ENCODE measurements at regions not wholly inside any gene's neighbourhood (a gene's known extent, or its start where the extent isn't known, plus 50 kb on each side); places are given as distances from the start of the nearest gene placed in this dataset.

DNA sequence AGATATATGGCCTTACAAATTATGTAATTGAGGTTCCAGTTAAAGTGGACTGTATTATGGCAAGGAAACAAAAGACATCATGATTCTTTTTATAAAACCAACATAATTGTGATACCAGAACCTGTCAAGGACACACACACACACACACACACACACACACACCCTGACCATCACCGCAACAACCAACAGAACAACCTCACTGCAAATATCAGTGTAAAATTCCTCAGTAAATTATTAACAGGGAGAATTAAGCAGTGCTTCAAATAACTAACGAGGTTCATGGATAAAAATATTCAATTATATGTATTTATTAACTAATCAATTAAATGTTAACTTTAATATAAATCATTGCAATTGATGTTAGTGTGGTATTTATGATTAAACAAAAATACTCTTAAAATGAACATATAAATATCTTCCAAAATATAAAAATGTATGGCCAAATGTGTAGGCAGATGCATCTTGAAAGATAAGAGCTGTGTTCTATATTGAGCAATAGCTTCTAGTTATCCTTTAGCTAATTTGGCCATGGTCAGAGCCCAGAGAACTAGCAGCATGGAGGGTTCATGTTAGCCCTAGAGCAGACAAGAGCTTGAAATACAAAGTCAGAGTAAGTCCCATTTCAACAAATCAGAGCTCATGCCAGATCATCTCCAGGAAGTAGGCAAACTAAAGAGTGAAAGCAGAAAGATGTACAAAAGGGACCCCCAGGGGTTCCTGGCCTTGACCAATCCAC is 280.5 kb upstream of the ADAMTS16 start:
- no peaks in the 10 kb centered on the region for H3K9me3 ChIP-seq
- DNase-seq = no peak
- H3K36me3 ChIP-seq = no peaks in the 10 kb centered on the region
- 64 to 75% methylated on average over 2 of the region's 2 CpGs for WGBS, 2 donors
- TF ChIP-seq, protein P1, sequence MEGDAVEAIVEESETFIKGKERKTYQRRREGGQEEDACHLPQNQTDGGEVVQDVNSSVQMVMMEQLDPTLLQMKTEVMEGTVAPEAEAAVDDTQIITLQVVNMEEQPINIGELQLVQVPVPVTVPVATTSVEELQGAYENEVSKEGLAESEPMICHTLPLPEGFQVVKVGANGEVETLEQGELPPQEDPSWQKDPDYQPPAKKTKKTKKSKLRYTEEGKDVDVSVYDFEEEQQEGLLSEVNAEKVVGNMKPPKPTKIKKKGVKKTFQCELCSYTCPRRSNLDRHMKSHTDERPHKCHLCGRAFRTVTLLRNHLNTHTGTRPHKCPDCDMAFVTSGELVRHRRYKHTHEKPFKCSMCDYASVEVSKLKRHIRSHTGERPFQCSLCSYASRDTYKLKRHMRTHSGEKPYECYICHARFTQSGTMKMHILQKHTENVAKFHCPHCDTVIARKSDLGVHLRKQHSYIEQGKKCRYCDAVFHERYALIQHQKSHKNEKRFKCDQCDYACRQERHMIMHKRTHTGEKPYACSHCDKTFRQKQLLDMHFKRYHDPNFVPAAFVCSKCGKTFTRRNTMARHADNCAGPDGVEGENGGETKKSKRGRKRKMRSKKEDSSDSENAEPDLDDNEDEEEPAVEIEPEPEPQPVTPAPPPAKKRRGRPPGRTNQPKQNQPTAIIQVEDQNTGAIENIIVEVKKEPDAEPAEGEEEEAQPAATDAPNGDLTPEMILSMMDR (IDR thresholded peaks at IDR 0.05) = no peak
- no peak for TF ChIP-seq POLR2A (IDR thresholded peaks at IDR 0.05)
- no peak overlapping the region for H3K27ac ChIP-seq
- no peaks in the 10 kb centered on the region for H3K4me1 ChIP-seq
- peaks cover 0 to 3% (median 0%) of the 10 kb centered on the region in 4 donors for H3K27me3 ChIP-seq
- intact Hi-C loops (cut with DNase I) = no loop called here
- no peak overlapping the region for H3K4me3 ChIP-seq

DNA sequence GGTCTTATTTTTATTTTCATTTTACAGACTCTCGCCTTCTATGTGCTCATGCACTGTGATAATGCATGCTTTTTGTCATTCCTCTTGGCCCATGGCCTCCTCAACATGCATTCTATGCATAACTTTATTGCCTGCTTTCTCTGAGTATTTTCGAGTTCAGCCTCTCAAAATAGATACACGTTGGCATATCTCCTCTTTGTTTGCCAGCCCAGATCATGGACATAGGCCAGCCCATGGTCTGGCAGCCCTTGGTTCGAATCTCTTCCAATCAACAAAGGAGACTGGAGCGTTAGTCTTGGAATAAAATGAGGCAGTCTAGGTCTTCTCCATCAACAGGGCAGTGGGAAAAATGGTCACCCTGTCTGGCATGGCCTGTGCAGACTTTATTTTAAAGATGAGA is 279.5 kb upstream of the ADAMTS16 start:
- intact Hi-C loops (cut with DNase I) = no loop called here
- TF ChIP-seq POLR2A (IDR thresholded peaks at IDR 0.05) = no peak
- TF ChIP-seq, protein P1 (IDR thresholded peaks at IDR 0.05) = no peak
- no peak for DNase-seq
- Histone ChIP-seq H3K36me3 (no peaks in the 10 kb centered on the region), H3K27me3 (peaks cover 0 to 3% (median 0%) of the 10 kb centered on the region in 4 donors), H3K27ac (no peak overlapping the region), H3K4me1 (no peaks in the 10 kb centered on the region), H3K9me3 (no peaks in the 10 kb centered on the region), H3K4me3 (no peak overlapping the region)
- 53 to 56% methylated on average over 5 of the region's 5 CpGs for WGBS, 2 donors

DNA sequence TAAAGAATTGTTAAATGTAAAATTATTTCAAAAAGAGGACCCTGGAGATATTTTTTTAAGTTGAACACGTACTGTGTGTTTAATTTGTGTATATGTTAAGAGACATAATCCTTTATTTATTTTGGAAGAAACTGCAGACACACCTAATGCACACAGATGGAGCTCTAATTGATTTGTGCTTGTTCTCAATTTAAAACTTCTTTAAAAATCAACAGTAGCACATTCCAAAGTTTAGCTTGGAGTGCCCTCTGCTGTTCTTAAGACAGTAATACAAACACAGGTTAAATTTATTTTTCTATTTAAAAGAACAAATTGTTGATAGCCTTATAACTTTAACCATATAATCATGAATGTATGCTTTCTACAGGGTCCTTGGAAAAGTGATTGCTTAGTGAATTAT is 277.6 kb upstream of the ADAMTS16 start:
- no peaks in the 10 kb centered on the region for H3K36me3 ChIP-seq
- H3K27ac ChIP-seq = no peak overlapping the region
- 6% methylated on average over 1 of the region's 1 CpG for WGBS, 2 donors
- no peaks in the 10 kb centered on the region for H3K9me3 ChIP-seq
- peaks cover 0 to under 1% (median 0%) of the 10 kb centered on the region in 4 donors for H3K27me3 ChIP-seq
- intact Hi-C loops (cut with DNase I) = no loop called here
- H3K4me1 ChIP-seq = no peaks in the 10 kb centered on the region
- no peak for DNase-seq
- TF ChIP-seq, protein P1 (IDR thresholded peaks at IDR 0.05) = peak in 4 of 6 experiments; percentile 24 to 59 (median 44)
- no peak for TF ChIP-seq POLR2A (IDR thresholded peaks at IDR 0.05)
- H3K4me3 ChIP-seq = no peak overlapping the region

DNA sequence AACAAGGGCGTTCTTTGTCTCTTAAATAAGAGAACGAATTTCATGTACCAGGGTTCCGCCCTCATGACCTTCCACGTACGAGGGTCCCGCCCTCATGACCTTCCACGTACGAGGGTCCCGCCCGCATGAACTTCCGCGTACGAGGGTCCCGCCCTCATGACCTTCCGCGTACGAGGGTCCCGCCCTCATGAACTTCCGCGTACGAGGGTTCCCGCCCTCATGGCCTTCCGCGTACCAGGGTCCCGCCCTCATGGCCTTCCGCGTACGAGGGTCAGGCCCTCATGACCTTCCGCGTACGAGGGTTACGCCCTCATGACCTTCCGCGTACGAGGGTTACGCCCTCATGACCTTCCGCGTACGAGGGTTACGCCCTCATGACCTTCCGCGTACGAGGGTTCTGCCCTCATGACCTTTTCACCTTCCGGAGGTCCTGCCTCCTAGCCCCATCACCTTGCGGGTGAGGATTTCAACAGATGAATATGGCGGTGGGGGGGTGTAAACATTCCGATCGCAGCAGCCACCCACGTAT is 273.9 kb upstream of the ADAMTS16 start:
- no peak overlapping the region for H3K27ac ChIP-seq
- WGBS, 2 donors = 90 to 94% methylated on average over 43 to 46 of the region's 49 CpGs
- H3K27me3 ChIP-seq = no peaks in the 10 kb centered on the region
- TF ChIP-seq POLR2A (IDR thresholded peaks at IDR 0.05) = no peak
- TF ChIP-seq, protein P1 (IDR thresholded peaks at IDR 0.05) = no peak
- DNase-seq = no peak
- no peak overlapping the region for H3K4me3 ChIP-seq
- no peaks in the 10 kb centered on the region for H3K36me3 ChIP-seq
- no peaks in the 10 kb centered on the region for H3K9me3 ChIP-seq
- intact Hi-C loops (cut with DNase I) = no loop called here
- no peaks in the 10 kb centered on the region for H3K4me1 ChIP-seq

DNA sequence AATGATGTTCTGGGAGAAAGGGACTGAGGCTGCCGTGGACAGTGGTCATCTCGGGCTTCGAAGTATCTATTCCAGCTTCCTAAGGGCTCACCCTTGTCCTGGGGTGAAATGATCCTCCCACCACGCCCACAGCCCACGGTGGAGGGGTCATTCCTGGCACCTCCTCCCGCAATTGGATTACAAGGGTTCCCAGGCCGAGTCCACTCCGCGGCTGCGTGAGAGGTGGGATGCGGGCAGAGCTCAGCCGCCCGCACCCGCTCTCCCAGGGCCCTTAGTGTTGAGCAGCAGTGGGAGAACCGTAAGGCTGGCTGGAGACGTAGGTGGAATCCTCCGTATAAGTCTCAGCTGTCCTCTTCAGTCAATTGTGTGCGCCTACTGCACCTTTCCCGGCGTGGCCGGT is 273.3 kb upstream of the ADAMTS16 start:
- TF ChIP-seq POLR2A (IDR thresholded peaks at IDR 0.05) = no peak
- TF ChIP-seq, protein P1 (IDR thresholded peaks at IDR 0.05) = no peak
- H3K27me3 ChIP-seq = no peaks in the 10 kb centered on the region
- H3K4me1 ChIP-seq = no peaks in the 10 kb centered on the region
- no peak overlapping the region for H3K4me3 ChIP-seq
- H3K36me3 ChIP-seq = no peaks in the 10 kb centered on the region
- intact Hi-C loops (cut with DNase I) = no loop called here
- no peak for DNase-seq
- no peaks in the 10 kb centered on the region for H3K9me3 ChIP-seq
- 96 to 97% methylated on average over 10 to 14 of the region's 21 CpGs for WGBS, 2 donors
- H3K27ac ChIP-seq = no peak overlapping the region

Data from esophagus squamous epithelium (tissue), 5 donors.